NK-92 treated with Interleukin-12 subunit alpha and Interleukin-12 subunit beta, amount 100 ng/mL, for 24 hours (cell line): ENCODE measurements at regions not wholly inside any gene's neighbourhood (a gene's known extent, or its start where the extent isn't known, plus 50 kb on each side); places are given as distances from the start of the nearest gene placed in this dataset.
"Not testable (repeated sequence)": the region's sequence is repeated elsewhere in the genome, so short reads cannot be mapped to it uniquely, and the experiment has no call there.

ENCODE experiments used
- DNase-seq: peaks from one replicate; lab custom pipeline; 2025; lab: John Stamatoyannopoulos, UW

DNA sequence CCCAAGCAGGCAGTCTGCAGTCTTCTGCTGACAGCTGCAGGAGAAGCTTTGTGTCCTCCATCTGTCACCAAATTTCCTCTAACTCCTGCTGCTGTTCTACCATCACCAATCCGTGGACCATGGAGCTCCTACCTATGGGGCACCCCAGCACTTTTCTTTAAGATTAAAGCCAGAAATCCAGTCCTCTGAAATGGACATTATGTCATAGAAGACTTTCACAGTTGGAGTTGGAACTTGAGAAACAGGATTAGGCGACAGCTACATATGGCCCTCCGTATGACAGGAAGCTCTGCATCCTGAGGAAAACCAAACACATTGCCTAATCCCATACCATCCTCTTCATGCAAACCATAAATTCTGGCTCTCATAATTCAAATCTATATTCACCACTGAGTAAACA lies 470.6 kb upstream of the GALNTL6 start:
- DNase-seq: no peak

DNA sequence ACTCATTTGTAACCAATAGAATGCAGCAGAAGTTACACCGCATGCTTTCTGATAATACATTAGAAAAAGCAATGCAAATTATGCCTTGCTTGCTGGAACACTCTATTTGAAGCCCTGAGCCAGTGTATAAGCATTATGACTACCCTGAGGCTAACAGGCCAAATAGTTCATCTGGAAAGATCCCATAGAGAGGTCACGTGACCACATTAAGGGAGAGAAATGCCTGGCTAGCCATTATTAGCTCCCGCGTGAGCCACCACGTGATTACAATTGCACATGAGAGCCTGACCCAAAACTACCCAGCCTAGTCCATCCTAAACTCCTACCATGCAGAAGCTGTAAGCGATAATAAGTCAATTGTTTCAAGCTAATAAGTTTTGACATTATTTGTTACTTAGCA lies 472.9 kb upstream of the GALNTL6 start:
- no peak for DNase-seq

DNA sequence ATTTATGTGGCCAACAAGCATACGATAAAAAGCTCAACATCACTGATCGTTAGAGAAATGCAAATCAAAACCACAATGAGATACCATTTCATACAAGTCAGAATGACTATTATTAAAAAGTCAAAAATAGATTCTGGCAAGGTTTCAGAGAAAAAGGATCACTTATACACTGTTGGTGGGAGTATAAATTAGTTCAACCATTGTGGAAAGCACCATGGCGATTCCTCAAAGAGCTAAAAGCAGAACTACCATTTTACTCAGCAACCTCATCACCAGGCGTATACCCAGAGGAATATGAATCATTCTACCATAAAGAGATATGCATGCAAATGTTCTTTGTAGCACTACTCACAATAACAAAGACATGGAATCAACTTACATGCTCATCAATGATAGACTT lies 478.7 kb upstream of the GALNTL6 start:
- DNase-seq: no peak

DNA sequence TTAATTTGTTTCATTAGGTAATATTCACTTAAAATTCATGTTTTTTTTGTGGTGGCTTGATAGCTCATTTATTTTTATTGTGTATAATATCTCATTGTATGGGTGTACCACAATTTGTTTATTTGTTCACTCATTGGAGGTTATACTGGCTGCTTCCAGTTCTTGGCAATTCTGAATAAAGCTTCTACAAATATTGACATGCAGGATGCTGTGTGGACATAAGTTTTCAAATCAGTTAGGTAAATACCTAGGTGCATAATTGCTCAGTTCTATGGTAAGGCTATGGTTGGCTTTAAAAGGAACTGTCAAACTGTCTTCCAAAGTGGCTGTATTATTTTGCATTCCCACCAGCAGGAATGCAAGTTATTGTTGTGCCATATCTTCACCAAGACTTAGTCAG lies 504.5 kb upstream of the GALNTL6 start:
- no peak for DNase-seq

DNA sequence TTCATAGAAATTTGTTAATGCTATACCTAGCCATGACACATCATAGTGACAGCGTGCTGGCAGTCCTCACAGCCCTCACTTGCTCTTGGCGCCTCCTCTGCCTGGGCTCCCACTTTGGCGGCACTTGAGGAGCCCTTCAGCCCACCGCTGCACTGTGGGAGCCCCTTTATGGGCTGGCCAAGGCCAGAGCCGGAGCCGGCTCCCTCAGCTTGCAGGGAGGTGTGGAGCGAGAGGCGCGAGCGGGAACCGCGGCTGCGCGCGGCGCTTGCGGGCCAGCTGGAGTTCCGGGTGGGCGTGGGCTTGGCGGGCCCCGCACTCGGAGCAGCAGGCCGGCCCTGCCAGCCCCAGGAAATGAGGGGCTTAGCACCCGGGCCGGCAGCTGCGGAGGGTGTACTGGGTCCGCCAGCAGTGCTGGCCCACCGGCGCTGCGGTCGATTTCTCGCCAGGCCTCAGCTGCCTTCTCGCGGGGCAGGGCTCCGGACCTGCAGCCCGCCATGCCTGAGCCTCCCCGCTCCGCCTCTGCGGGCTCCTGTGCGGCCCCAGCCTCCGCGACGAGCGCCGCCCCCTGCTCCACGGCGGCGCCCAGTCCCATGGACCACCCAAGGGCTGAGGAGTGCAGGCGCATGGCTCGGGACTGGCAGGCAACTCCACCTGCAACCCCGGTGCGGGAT lies 515.0 kb upstream of the GALNTL6 start:
- DNase-seq: not testable (repeated sequence)

DNA sequence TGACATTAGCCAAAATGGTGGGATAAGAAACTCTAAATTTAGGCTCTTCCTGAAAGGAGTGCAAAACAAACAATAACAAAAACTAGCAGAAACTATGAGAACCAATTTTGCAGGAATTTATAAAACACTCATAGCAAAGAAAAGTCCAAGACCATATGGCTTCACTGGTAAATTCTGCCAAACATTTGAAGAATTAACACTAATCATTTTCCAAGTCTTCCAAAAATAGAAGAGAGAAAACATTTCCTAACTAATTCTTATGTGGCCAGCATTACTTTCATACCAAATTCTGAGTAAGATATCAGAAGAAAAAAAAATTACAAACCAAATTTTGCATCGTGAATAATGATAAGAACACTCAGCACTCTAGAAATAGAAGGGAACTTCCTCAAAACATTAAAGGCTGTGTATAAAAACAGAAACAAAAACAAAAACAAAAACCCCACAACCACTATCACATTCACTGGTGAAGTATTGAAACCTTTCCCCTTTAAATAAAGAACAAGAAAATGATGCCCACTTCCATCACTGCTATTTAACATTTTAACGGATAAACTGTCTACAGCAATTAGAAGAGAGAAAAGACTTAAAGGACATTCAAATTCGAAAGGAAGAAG lies 524.3 kb upstream of the GALNTL6 start:
- no peak for DNase-seq

DNA sequence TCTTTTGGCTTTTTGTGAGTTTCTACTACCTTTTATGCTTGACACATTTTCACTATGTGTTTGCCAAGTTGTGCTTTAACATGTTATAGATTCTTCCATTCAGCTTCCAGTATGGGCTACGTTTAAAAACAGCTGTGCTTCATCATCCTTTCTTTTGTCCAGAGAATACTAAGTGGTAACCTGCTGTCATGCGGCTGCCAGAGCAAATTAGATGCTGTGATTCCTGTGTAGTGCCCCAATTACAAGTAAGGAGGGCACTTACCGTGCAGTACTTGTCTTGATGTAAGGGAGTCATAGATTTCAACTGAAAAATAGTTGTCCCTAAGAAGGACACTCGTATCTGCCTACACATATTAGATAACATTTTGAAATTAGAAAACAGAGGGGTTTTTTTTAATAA lies 531.8 kb upstream of the GALNTL6 start:
- DNase-seq: no peak

DNA sequence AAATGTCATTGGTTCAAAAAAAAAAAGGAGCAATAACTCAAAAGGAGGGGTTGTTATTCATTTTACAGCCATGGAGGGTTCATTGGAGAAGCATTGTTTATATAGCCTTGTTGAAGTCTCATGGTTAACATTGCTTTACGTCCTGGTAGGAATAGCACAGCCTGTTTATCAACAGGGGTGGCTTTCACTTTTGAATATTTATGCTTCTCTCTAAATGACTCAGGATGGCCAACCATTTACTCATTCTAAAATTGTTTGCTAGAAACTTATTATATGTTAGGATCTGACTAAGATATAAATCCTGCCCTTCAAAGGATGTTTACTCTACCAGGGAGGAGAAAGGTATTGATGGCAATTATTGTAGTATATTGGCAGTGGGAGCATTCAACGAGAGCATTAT lies 534.1 kb upstream of the GALNTL6 start:
- DNase-seq: no peak

DNA sequence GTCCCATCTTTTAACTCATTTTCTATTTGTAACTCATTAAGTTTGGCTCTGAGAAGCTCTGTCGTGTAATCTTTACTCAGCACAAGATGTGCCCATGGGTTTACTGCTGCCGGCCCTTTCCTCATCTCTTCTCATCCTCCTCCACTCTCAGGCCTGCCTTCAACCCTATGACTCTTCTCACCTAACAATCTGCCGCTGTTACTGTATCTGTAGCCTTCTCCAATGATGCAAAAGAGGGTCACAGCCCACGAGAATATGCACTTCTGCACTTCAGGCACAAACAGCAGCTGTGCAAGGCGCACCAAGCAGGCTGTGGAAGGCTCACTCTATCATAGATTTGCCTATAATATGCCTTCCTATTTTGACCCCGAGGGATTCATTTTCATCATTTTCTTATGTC lies 546.5 kb upstream of the GALNTL6 start:
- DNase-seq: no peak

DNA sequence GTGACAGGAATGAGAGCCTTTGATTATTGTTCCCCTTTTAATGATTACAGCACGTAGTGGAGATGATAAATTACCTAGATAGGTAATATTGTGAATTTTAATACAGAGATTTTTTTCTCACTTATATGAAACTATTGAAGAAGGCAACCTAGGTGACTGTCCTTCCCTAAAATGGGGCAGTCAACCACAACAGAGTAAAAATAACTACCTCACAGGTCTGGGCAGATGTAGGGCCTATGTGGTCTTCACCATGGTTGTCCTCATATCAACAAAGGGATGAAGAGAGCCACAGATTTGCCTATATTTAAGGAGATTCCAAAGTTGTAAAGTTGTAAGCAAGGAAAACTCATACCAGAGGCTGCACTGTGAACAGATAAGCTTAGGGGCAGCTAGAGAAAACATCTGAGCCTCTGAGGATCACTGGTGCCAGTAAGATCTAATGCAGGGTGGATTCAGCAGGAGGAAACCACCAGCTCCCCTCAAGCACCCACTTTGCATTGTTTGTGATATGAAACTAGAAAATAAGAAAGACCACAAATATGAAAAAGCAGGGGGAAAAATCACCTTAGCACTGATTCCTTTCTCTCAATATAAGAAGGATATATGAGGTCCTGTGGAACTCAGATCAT lies 547.9 kb upstream of the GALNTL6 start:
- no peak for DNase-seq

DNA sequence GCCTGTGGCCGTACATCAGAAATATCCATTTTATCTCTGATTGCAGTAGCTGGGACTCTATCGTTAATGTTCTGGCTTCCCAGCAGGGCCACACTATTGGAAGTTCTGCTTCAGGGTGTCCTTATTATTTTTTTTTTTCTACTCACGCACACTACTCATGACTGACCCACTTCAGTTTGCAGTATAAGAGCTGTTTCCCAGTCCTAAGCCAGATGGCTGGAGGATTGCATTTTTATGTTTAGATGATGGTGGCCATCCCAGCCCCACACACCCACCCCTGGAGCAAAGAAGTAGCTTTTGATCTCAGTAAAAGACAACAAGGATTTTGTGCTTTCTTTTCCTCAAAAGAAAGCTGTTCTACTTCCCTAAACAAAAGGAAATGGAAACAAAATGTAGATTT lies 557.0 kb upstream of the GALNTL6 start:
- DNase-seq: no peak

DNA sequence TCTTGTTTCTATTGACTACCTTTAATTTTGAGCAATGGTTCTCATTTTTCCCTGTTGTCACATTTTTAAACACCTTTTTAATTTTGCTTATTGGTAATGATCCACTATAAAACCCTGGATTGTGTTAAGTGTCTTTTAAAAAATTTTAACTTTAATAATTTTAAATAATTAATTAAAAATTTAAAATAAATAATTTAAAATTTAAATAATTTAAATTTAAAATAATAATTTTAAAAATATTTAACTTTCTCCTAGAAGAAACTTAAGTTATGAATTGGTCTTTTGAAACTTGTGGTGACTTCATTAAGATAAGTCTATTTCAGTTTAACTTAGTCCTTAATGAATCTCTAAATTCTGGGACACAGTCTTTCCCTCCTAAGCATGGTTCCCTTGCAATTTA lies 566.3 kb upstream of the GALNTL6 start:
- no peak for DNase-seq

DNA sequence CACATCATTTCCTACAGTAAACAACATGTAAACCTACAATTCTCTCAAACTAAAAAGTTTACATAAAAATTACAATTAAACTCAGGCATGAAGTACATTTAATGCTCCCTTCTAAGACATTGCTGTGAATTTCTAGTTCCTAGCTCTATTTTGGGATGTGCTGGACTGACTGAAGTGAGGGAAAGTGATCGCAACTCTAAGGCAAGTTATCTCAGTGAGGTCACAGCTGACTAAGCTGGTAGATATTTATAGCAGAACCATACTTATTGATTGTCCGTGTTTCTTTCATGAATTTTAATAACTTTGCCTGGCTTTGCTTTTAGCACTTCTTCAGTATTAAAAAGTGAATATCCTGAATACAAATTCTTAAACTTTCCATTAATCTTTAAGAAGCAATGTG lies 570.4 kb upstream of the GALNTL6 start:
- DNase-seq: no peak

DNA sequence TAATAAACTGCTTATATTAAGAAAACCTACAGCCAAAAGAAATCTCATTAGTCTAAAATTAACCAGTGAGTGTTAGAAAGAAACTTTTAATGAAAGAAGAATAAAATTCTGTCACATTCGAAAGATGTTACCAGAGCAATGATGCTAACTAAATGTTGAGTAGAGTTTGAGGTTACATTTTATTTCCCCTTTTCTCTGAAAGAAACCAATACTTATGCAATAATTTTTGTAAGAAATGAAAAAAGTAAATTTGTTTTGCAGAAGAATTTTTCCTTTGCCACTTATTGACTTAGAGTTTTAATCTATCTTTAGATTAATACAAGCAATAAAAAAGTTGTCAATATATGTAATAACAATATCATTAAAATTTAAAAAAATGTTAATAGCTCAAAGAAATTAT lies 574.0 kb upstream of the GALNTL6 start:
- DNase-seq: no peak

DNA sequence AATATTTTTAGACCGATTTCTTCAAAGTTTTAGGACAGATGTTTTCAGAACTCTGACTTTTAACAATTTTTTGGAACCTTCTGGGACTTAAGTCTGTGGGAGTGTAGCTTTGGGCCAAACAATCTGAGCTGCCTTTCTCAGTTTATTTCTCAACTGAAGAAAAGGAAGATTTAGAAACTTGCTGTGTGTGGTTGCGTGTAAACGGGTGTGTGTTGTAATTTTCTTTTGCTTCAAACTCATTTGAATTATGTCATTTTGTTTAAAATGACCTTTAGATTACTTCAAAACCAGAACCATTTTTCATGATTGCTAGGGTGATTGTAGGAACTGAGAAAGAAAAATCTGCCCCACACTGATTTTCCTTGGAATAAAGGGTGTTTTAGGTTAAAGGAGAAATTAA lies 577.7 kb upstream of the GALNTL6 start:
- DNase-seq: no peak

DNA sequence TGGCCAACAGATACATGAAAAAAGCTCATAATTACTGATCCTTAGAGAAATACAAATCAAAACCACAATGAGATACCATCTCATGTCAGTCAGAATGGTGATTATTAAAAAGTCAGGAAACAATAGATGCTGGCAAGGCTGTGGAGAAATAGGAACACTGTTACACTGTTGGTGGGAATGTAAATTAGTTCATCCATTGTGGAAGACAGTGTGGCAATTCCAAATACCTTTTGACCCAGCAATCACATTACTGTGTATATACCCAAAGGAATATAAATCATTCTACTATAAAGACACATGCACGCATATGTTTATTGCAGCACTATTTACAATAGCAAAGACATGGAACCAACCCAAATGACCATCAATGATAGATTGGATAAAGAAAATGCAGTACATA lies 583.9 kb upstream of the GALNTL6 start:
- not testable (repeated sequence) for DNase-seq

DNA sequence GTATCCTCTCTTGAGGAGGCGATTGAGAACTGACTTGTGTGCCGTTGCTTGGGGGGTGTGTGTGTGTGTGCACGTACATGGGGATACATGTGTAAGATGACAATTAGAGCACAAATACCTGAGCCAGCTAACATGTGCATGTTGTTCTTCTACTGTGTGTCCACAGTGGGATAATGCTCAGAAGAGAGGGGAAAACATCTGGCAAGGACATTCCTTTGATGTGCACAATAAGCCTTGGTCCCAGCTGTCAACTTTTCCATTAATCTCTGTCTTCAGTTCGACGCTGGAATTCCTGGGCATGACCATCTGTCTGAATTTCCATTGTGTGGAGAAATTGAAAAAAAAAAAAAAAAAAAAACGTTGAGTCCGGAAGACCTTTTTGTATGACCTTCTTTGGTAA lies 592.0 kb upstream of the GALNTL6 start:
- DNase-seq: no peak

DNA sequence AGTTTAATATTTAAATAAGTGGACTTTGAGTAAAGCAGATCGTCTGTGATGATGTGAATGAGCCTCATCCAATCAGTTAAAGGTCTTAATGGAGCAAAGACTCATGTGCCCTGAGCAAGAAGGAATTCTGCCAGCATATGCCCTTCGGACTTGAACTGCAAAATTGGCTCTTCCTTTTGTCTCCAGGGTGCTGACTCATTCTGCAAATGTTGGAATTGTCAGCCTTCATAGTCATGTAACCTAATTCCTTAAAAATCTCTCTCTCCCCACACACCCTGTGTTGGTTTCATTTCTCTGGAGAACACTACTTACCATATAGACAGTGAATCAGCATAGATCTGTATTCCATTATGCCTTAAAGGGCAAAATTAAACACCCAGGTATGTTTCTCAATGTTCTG lies 609.8 kb upstream of the GALNTL6 start:
- DNase-seq: no peak

DNA sequence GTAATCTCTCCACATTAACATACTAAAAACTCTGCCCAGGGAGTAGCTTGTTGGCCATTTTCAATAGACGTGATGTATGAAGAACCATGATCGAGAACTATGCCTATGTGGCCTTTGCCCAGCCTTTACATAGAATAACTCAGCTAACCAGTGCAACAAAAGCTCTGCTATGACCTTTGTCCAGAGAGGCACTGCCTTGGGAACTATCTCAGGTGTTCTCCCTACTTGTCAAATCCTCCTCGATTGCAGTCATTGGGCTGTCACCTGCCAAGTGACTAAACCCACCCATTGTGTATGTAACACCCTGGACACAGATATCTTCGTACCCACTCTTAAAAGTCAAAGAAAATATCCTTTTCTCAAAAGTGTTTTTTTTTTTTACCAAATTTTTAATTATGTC lies 610.3 kb upstream of the GALNTL6 start:
- DNase-seq: no peak

DNA sequence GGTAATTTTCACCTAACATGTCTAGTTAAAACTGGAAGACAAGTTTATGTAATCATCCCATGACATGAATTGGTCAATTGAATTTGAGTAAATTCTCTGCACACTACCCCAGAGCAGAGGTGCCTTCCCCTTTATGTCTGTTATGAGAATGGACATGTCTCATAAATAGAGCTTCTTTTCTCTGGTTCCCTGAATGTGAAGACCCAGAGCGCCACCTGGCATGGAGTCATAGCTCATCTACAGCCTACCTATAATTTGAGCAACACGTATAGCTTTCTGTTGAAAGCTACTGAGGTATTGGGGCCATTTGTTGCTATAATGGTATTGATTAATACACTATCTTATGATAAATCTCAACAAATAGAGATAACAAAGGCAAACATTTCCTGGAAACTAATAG lies 626.5 kb upstream of the GALNTL6 start:
- DNase-seq: no peak

DNA sequence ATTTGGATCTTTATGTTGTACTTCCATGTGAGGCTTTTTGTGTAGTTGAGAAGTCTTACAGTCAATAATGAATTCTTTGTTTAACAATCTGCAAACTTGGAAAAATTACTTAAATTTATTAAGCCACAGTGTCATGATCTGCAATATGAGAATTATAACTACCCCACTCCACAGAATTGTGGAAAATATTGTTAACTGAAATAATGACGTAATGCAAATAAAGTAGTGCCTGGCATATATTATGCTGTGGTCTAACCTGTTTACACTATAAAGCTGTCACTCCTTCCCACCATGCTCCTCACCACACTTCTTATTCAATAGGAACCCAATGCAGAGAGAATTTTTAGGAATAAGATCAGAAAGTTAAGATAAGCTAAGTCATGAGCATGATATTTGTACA lies 632.1 kb upstream of the GALNTL6 start:
- DNase-seq: no peak

DNA sequence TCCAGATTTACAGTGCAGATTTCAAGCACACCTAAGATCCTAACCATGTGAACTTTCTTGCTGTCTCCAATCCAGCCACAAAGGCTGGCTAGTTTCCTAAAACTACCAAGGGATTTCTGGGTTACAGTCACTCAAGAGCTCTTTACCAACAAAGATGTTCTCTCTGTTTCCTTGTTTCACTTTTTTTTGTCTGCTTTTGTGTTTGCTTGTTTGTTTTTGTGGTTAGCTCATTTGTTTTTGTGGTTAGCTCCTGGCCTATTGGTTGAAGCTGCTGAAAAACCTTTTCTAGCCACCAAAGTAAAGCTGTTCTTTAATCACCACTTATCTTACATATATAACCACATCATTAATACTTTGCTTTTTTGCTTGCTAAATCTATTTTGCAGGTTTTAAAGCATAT lies 642.5 kb upstream of the GALNTL6 start:
- no peak for DNase-seq

DNA sequence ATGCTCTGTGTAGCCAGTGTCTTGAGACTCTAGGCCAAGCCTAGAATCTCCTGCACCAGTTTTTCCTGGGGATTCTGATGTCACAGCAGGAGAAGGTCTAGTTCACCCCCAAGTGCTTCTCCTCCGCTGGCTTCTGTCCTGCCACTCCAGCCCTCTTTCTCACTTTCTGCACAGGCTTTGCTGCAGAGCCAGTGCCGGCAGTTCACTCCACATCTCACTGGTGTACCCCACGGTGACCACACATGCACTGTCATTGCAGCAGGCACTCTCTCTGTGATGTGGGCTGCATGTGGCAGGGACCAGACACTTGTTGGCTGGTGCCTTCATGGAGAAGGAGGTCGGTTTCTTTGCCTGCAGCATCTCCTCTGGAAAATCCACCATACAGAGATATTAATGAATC lies 643.8 kb upstream of the GALNTL6 start:
- no peak for DNase-seq

DNA sequence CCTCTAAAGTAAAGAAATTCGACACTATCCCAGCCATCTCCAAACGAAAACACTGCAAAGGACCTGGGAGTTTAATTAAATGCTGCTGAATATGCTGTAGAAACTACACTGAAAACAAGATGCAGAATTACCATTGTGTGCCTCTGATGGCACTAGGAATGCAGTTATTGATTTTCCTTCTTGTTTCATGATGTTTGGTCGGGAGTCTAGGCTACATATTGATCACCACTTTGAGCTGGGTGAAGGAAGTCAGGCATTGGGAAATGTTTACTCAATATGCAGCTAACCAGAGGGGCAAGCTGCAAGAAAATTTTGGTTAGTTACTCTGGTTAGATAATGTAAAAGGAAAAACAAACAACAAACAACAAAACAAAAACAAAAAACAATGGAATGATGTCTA lies 650.7 kb upstream of the GALNTL6 start:
- no peak for DNase-seq
